ENCODE measurements at regions not wholly inside any gene's neighbourhood (a gene's known extent, or its start where the extent isn't known, plus 50 kb on each side); places are given as distances from the start of the nearest gene placed in this dataset.

DNA sequence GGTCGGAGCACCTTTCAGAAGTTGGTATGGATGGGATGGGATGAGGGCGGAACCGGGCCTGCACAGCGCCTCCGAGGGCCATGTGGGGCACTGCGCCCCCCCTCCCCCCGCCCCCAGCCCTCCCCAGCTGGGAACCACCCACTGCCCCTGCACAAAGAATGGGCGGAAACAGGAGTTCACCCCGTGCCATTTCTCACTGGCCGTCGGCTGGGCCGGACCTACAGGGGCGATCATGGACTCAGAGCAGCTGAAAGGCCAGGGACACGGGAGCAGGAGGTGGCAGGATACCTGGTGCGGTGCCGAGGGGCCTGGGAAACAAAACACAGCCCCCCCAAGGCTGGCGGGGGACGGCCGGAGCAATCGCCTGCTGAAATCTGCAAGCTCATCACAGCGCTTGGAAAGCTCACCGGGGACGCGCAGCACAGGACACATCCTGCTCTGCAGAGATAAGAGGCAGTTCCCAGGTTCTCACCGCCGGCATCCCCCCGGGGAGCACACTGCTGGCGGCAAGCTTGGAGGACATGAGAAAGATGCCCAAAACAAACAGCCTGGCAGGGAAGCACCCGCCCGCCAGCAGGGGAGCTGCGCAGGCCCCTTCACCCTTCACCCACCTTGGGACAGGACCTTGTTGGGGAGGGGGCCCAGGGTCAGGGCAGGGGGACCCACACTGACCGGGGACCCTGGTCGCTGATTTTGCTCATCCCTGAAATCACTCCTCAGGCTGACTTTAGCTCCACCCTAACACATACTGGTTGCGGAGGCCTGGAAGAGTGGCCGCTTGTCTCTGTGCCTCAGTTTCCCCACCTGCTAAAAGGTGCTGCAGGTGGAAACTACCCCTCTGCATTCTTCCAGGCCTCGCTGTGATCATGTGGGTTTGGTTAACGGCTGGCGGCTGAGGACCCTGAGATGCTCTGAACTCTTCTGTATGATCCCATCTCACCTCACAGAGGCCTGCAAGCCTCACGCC lies 263.9 kb downstream of the C16orf95 start:
- H3K27me3 ChIP-seq, result no peaks in the 10 kb centered on the region
- no peak for DNase-seq (ENCODE audit: low read depth in 1 of 2, low spot score in 1 of 2)
- no peaks in the 10 kb centered on the region for H3K4me1 ChIP-seq (ENCODE audit: low read depth)
- no peak for TF ChIP-seq CTCF (IDR thresholded peaks at IDR 0.05; ENCODE audit: low read depth, low read length)
- H3K27ac ChIP-seq, result no peak overlapping the region
- H3K4me3 ChIP-seq, result no peak overlapping the region
- no peaks in the 10 kb centered on the region for H3K9me3 ChIP-seq (ENCODE audit: low read depth)
- no peaks in the 10 kb centered on the region for H3K36me3 ChIP-seq

DNA sequence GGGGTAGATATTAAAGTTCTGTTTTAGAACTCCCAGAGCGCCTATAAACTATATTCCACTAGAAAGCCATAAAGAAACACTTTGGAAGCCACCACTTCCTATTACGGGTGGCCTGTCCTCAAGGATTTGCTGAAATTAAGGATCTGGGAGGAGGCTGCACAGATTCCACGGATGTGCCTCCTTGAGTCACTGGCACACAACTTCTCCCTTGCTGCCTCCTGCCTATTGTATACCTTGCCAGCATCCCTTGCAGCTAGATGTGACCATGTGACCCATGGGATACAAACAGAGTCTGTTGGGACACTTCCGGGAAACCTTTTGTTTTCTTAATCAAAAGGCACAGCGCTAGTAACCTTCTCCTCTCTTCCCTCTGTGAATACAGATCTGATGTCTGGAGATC lies 263.0 kb downstream of the C16orf95 start:
- Histone ChIP-seq H3K27ac (no peak overlapping the region), H3K36me3 (no peaks in the 10 kb centered on the region), H3K4me1 (ENCODE audit: low read depth) (no peaks in the 10 kb centered on the region), H3K9me3 (ENCODE audit: low read depth) (no peaks in the 10 kb centered on the region), H3K27me3 (no peaks in the 10 kb centered on the region), H3K4me3 (no peak overlapping the region)
- DNase-seq (ENCODE audit: low read depth in 1 of 2, low spot score in 1 of 2), result no peak
- no peak for TF ChIP-seq CTCF (IDR thresholded peaks at IDR 0.05; ENCODE audit: low read depth, low read length)

- Histone ChIP-seq H3K27me3 (no peaks in the 10 kb centered on the region), H3K36me3 (no peaks in the 10 kb centered on the region), H3K4me3 (no peak overlapping the region), H3K9me3 (ENCODE audit: low read depth) (no peaks in the 10 kb centered on the region), H3K27ac (no peak overlapping the region), H3K4me1 (ENCODE audit: low read depth) (no peaks in the 10 kb centered on the region)
- no peak for TF ChIP-seq CTCF (IDR thresholded peaks at IDR 0.05; ENCODE audit: low read depth, low read length)
- DNase-seq (ENCODE audit: low read depth in 1 of 2, low spot score in 1 of 2), result no peak
Measured at GRCh38 chr16:87054856-87055255, 262.3 kb downstream of the C16orf95 start.

DNA sequence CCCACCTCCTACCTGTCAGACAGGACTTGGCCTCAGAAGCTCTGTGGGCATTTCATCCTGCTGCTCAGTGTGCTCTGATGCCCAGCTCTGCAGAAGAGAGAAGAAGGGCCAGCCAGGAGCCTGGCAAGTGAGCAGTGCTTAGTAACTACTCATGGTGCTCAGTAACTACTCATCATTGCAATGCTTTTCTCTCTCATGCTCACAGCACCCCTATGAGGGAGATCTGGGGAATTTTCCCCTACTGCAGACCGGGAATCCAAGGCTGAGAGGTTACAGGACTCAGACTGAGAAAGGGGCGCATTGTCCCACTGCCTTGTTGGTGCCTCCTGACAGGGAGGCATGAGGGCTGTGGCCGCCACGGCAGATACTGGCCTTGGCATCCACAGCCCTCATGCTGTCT lies 261.1 kb downstream of the C16orf95 start:
- no peaks in the 10 kb centered on the region for H3K9me3 ChIP-seq (ENCODE audit: low read depth)
- DNase-seq (ENCODE audit: low read depth in 1 of 2, low spot score in 1 of 2), result peak in 1 of 2 donors; percentile 39
- no peaks in the 10 kb centered on the region for H3K36me3 ChIP-seq
- no peaks in the 10 kb centered on the region for H3K4me1 ChIP-seq (ENCODE audit: low read depth)
- no peaks in the 10 kb centered on the region for H3K27me3 ChIP-seq
- H3K4me3 ChIP-seq, result no peak overlapping the region
- no peak overlapping the region for H3K27ac ChIP-seq
- peak; percentile 27 for TF ChIP-seq CTCF (IDR thresholded peaks at IDR 0.05; ENCODE audit: low read depth, low read length)

- no peaks in the 10 kb centered on the region for H3K36me3 ChIP-seq
- H3K9me3 ChIP-seq (ENCODE audit: low read depth), result no peaks in the 10 kb centered on the region
- no peaks in the 10 kb centered on the region for H3K4me1 ChIP-seq (ENCODE audit: low read depth)
- TF ChIP-seq CTCF (IDR thresholded peaks at IDR 0.05; ENCODE audit: low read depth, low read length), result no peak
- no peak overlapping the region for H3K4me3 ChIP-seq
- H3K27me3 ChIP-seq, result no peaks in the 10 kb centered on the region
- DNase-seq (ENCODE audit: low read depth in 1 of 2, low spot score in 1 of 2), result no peak
- H3K27ac ChIP-seq, result no peak overlapping the region
Measured at GRCh38 chr16:87056551-87056950, 260.6 kb downstream of the C16orf95 start.

Measured in cardiac muscle cell (in vitro differentiated cells and primary cell).